Lung (tissue), 11 donors: ENCODE measurements at regions not wholly inside any gene's neighbourhood (a gene's known extent, or its start where the extent isn't known, plus 50 kb on each side); places are given as distances from the start of the nearest gene placed in this dataset.

Source experiments
- ATAC-seq: fragments of 200-7000 bp; cut with Tn5 transposase; one replicate; pipeline ENCODE4 v1.9.1; 2020; ENCODE audit warnings: moderate number of reproducible peaks; ENCODE audit not compliant: insufficient read depth, low FRiP score
- DNase-seq, 3 donors: peaks; one replicate each; pipeline ENCODE4 v3.0.0-alpha.2; 2013 to 2017
- H3K27ac ChIP-seq, 2 donors: one replicate each; pipeline ENCODE4 v1.5.1; 2013; ENCODE audit warnings: mild to moderate bottlenecking in 2 of 2, moderate library complexity in 2 of 2, control low read depth in 1 of 2, inconsistent platforms in 1 of 2, low read depth in 1 of 2, low read length in 1 of 2
- H3K27me3 ChIP-seq, 3 donors: one replicate each; pipeline ENCODE4 v1.5.1; 2013; ENCODE audit warnings: low read length in 2 of 3; ENCODE audit not compliant: control insufficient read depth in 3 of 3, insufficient read depth in 3 of 3
- H3K36me3 ChIP-seq, 4 donors: one replicate each; pipeline ENCODE4 v1.5.1; 2013; ENCODE audit warnings: low read length in 4 of 4, mild to moderate bottlenecking in 1 of 4, moderate library complexity in 1 of 4; ENCODE audit not compliant: control insufficient read depth in 4 of 4, insufficient read depth in 4 of 4
- H3K4me1 ChIP-seq, 5 donors: one replicate each; pipeline ENCODE4 v1.5.1; 2013; ENCODE audit warnings: low read length in 5 of 5, mild to moderate bottlenecking in 2 of 5, moderate library complexity in 1 of 5; ENCODE audit not compliant: control insufficient read depth in 5 of 5, insufficient read depth in 5 of 5
- H3K4me3 ChIP-seq: one replicate; pipeline ENCODE4 v1.5.1; 2013; ENCODE audit warnings: mild to moderate bottlenecking, control low read depth, moderate library complexity
- H3K9ac ChIP-seq, 2 donors: one replicate each; pipeline ENCODE4 v1.5.1; 2013; ENCODE audit warnings: low read length in 2 of 2, control low read depth in 1 of 2; ENCODE audit not compliant: insufficient read depth in 1 of 2
- H3K9me3 ChIP-seq, 4 donors: one replicate each; pipeline ENCODE4 v1.5.1; 2013; ENCODE audit warnings: low read length in 3 of 4, mild to moderate bottlenecking in 1 of 4, moderate library complexity in 1 of 4; ENCODE audit not compliant: control insufficient read depth in 4 of 4, insufficient read depth in 3 of 4
- WGBS, 2 donors: extraction: QIAGEN DNeasy Blood & Tissue Kit; methylation state at CpG; one replicate each; pipeline ENCODE4 v1.1.7; 2013; 5-methylcytosine and 5-hydroxymethylcytosine counted together
- TF ChIP-seq, protein P1 (sequence below): IDR thresholded peaks from 2 replicates; pipeline ENCODE4 v1.5.1; 2012; ENCODE audit warnings: mild to moderate bottlenecking; ENCODE audit errors: control extremely low read depth, extremely low read depth
- donor health status: control.
- donor health status: control.
- donor health status: Bipolar disorder and iron deficiency.
- donor health status: healthy.
- donor health status: DM: yes; HTN: yes; CAD: no.

DNA sequence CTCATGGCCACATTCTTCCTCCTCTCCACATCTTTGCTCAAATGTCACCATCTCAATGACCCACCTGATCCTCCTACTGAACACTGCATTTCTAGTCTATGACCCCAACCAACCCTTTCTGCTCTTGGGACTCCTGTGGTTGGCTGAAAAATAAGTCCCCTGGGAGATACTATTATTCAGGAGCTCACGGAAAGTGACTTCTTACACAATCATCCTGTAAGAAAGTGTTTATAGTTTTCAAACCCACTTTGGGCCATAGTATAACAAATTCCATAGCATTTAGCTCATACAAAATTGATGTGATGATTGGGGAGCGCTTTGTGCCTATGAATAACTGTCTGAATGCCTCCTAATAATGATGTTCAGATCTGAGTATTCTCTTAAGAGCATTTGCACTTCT lies 161.4 kb upstream of the HS3ST1 start:
- H3K4me1 ChIP-seq = no peaks in the 10 kb centered on the region
- no peak overlapping the region for H3K9ac ChIP-seq
- no peak overlapping the region for H3K4me3 ChIP-seq
- no peak for ATAC-seq
- TF ChIP-seq, protein P1, sequence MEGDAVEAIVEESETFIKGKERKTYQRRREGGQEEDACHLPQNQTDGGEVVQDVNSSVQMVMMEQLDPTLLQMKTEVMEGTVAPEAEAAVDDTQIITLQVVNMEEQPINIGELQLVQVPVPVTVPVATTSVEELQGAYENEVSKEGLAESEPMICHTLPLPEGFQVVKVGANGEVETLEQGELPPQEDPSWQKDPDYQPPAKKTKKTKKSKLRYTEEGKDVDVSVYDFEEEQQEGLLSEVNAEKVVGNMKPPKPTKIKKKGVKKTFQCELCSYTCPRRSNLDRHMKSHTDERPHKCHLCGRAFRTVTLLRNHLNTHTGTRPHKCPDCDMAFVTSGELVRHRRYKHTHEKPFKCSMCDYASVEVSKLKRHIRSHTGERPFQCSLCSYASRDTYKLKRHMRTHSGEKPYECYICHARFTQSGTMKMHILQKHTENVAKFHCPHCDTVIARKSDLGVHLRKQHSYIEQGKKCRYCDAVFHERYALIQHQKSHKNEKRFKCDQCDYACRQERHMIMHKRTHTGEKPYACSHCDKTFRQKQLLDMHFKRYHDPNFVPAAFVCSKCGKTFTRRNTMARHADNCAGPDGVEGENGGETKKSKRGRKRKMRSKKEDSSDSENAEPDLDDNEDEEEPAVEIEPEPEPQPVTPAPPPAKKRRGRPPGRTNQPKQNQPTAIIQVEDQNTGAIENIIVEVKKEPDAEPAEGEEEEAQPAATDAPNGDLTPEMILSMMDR = no peak
- H3K9me3 ChIP-seq = no peaks in the 10 kb centered on the region
- no peak for DNase-seq
- 49 to 67% methylated on average over 2 of the region's 2 CpGs for WGBS, 2 donors
- H3K27ac ChIP-seq = no peak overlapping the region
- H3K27me3 ChIP-seq = no peaks in the 10 kb centered on the region
- H3K36me3 ChIP-seq = no peaks in the 10 kb centered on the region

DNA sequence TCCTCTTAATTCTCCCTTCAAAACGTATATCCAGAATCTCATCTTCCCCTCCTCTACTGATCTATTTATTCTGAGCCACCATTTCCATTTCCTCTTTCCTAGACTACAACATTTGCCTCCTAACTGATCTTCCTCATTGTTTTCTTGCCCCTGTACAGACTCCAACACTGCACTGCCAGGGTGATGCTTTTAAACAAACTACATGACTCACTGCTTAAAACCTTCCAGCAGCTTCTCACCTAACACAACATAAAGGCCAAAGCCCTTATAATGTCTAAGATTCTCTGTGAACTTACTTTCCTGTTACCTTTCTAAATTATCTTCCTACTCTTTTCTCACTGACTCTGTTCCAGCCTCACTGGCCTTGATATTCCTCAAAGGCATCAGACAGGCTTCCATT lies 161.0 kb upstream of the HS3ST1 start:
- no peak overlapping the region for H3K4me3 ChIP-seq
- 61 to 76% methylated on average over 1 of the region's 1 CpG for WGBS, 2 donors
- no peaks in the 10 kb centered on the region for H3K4me1 ChIP-seq
- no peaks in the 10 kb centered on the region for H3K36me3 ChIP-seq
- TF ChIP-seq, protein P1 = no peak
- H3K27me3 ChIP-seq = no peaks in the 10 kb centered on the region
- DNase-seq (no peak), ATAC-seq (no peak)
- H3K9me3 ChIP-seq = no peaks in the 10 kb centered on the region
- H3K9ac ChIP-seq = no peak overlapping the region
- H3K27ac ChIP-seq = no peak overlapping the region

DNA sequence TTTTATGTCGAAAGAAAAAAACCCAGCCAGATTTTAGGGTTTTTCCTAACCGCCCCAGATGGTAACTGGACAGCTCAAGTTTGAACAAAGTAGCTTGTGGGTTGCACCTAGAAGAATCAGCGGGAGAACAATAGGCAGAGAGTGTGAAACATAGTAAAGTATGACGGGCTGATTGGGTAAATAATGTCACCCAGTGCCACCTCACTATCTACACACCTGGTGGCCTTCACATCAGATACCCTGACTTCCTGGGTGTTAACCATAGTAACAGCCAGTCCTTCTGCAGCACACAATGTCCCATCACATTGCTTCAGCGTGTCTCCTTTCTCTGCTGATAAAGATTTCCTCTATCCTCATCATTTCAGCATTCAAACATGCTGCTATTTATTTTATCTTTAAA lies 159.1 kb upstream of the HS3ST1 start:
- 92 to 93% methylated on average over 5 of the region's 5 CpGs for WGBS, 2 donors
- Histone ChIP-seq H3K27ac (no peak overlapping the region), H3K36me3 (no peaks in the 10 kb centered on the region), H3K9me3 (no peaks in the 10 kb centered on the region), H3K27me3 (no peaks in the 10 kb centered on the region), H3K4me1 (no peaks in the 10 kb centered on the region), H3K4me3 (no peak overlapping the region), H3K9ac (no peak overlapping the region)
- DNase-seq (no peak), ATAC-seq (no peak)
- TF ChIP-seq, protein P1 = no peak

DNA sequence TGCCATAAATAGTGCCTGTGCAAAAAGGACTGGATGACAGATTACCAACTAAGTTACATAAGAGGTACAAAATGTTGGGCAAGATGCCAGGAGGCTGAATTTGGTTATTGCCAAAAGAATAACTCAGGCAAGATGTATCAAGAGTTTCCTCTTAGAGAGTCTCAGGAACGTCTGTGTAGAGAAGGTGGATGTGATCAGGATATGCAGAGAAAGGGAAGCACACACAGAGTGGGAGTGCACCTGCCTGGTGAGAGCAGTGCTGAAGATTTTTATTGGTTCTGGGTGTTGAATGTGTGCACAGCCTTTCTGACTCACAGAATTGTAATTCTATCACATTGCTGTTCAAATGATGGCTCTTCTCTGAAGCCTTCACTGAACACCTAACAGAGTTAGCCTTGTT lies 156.8 kb upstream of the HS3ST1 start:
- Histone ChIP-seq H3K27me3 (no peaks in the 10 kb centered on the region), H3K9ac (no peak overlapping the region), H3K9me3 (no peaks in the 10 kb centered on the region), H3K4me1 (no peaks in the 10 kb centered on the region), H3K4me3 (no peak overlapping the region), H3K36me3 (no peaks in the 10 kb centered on the region), H3K27ac (no peak overlapping the region)
- WGBS, 2 donors = 7 to 12% methylated on average over 1 of the region's 1 CpG
- DNase-seq = no peak
- ATAC-seq = no peak
- TF ChIP-seq, protein P1 = no peak
